Prostate gland (tissue), 2 donors: ENCODE measurements at regions not wholly inside any gene's neighbourhood (a gene's known extent, or its start where the extent isn't known, plus 50 kb on each side); places are given as distances from the start of the nearest gene placed in this dataset.
A peak's percentile ranks its signal among the peaks of the same experiment; 100 is the strongest.

ENCODE experiments used
- DNase-seq: peaks from one replicate; pipeline ENCODE4 v3.0.0-alpha.2; 2019; ENCODE audit warnings: low spot score
- H3K27ac ChIP-seq, 2 donors: fragments of 200-600 bp; sonication (generic); 2 replicates each; pipeline ENCODE4 v1.5.1; 2017 to 2019
- H3K27me3 ChIP-seq: fragments of 200-600 bp; sonication (generic); replicated peaks from 2 replicates; pipeline ENCODE4 v1.5.1; 2019; ENCODE audit not compliant: insufficient read depth
- H3K36me3 ChIP-seq, 2 donors: fragments of 200-600 bp; sonication (generic); 1 replicate in 1 of 2; 2 replicates in 1 of 2; pipeline versions ENCODE4 v1.5.1 to v1.8.1; 2017 to 2019
- H3K4me1 ChIP-seq: fragments of 200-600 bp; sonication (generic); replicated peaks from 2 replicates; pipeline ENCODE4 v1.5.1; 2019
- H3K4me3 ChIP-seq, 2 donors: fragments of 200-600 bp; sonication (generic); 2 replicates each; pipeline ENCODE4 v1.5.1; 2017 to 2019
- H3K9me3 ChIP-seq: fragments of 200-600 bp; sonication (generic); 2 replicates; pipeline ENCODE4 v1.5.1; 2017
- POLR2A ChIP-seq: fragments of 450-650 bp; IDR thresholded peaks from one replicate; pipeline ENCODE4 v1.6.1; 2016; ENCODE audit warnings: antibody characterized with exemption, mild to moderate bottlenecking
- POLR2AphosphoS5 ChIP-seq: sonication (generic); formaldehyde crosslinking; IDR thresholded peaks from one replicate; pipeline ENCODE4 v1.6.1; 2017; ENCODE audit warnings: antibody characterized with exemption
- WGBS: methylation state at CpG from one replicate; pipeline ENCODE4 v1.1.5; 2018; 5-methylcytosine and 5-hydroxymethylcytosine counted together
- intact Hi-C: fragments of 100-400 bp; cut with DNase I; formaldehyde crosslinking; loops from one replicate; pipeline ENCODE4 v1.14.2; 2022
- TF ChIP-seq, protein P1 (sequence below), 4 experiments: fragments of 200-600 bp in 2 of 4; fragments of 450-650 bp in 2 of 4; sonication (generic) in 2 of 4; IDR thresholded peaks; 1 replicate in 3 of 4; 2 replicates in 1 of 4; pipeline ENCODE4 v1.5.1; 2016 to 2019; ENCODE audit warnings: antibody characterized with exemption in 4 of 4, mild to moderate bottlenecking in 2 of 4, moderate library complexity in 2 of 4

DNA sequence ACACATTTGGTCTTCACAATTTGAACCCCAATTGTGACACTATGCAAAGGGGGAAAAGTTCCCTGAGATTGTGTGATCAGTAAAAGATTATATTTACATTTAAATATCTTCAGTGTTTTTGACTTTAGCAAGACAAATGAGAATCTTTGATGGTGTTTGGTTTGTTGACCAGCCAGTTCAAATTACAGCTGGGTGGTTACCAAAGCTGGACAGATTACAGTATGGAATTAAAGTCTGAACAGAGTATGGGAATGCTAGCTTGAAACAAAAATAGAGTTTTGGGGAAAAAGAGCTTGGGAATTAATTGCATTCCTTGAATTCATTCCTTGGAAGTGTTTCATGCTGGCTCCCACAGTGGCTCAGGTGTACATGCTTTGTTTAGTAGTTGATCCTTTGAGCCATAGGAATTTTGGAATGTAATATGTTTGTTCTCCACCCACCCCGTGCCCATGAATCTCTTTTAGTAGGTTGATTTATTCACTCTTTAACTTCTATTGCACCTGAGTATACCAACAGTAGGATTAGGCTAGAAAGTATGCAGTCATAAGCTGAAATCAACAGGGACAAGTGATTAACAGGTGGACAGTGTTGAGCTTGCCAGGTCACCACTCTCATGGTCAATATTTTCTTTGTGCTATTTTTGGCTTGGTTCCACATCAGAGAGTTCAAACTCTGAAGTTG is 81.1 kb upstream of the HELT start:
- Histone ChIP-seq H3K27ac (peak overlapping the region; percentile 11), H3K4me1 (peaks cover 6% of the 10 kb centered on the region), H3K4me3 (no peak overlapping the region), H3K36me3 (no peaks in the 10 kb centered on the region), H3K27me3 (no peaks in the 10 kb centered on the region), H3K9me3 (no peaks in the 10 kb centered on the region)
- peak; percentile 48 for TF ChIP-seq POLR2AphosphoS5
- TF ChIP-seq, protein P1, sequence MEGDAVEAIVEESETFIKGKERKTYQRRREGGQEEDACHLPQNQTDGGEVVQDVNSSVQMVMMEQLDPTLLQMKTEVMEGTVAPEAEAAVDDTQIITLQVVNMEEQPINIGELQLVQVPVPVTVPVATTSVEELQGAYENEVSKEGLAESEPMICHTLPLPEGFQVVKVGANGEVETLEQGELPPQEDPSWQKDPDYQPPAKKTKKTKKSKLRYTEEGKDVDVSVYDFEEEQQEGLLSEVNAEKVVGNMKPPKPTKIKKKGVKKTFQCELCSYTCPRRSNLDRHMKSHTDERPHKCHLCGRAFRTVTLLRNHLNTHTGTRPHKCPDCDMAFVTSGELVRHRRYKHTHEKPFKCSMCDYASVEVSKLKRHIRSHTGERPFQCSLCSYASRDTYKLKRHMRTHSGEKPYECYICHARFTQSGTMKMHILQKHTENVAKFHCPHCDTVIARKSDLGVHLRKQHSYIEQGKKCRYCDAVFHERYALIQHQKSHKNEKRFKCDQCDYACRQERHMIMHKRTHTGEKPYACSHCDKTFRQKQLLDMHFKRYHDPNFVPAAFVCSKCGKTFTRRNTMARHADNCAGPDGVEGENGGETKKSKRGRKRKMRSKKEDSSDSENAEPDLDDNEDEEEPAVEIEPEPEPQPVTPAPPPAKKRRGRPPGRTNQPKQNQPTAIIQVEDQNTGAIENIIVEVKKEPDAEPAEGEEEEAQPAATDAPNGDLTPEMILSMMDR (IDR thresholded peaks at IDR 0.05) = no peak
- intact Hi-C loops = no loop called here
- peak; percentile 32 for DNase-seq
- 7% methylated on average over 1 of the region's 1 CpG for WGBS

DNA sequence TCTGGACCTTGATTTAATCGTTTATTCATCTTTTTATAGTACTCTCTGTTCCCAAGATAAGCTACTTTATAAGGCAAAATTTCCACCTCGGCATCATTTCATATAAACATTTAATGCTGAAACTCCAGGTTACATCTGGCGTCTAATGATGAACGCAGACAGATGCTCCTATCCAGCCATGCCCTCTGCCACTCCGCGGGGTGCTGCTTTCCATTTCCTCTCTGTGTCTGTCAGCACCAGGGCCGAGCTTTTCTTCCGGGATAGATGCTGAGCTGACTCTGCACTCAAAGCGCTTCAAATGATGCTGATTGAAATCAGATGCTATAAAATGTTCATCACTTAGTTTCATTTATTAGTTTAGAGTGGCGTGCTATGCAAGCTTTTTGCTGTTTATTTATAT is 80.5 kb upstream of the HELT start:
- WGBS = 16% methylated on average over 10 of the region's 10 CpGs
- peaks cover 6% of the 10 kb centered on the region for H3K4me1 ChIP-seq
- H3K27ac ChIP-seq = peak overlapping the region; percentile 11
- no peaks in the 10 kb centered on the region for H3K9me3 ChIP-seq
- peak; percentile 49 for DNase-seq
- no peak overlapping the region for H3K4me3 ChIP-seq
- H3K27me3 ChIP-seq = no peaks in the 10 kb centered on the region
- intact Hi-C loops = no loop called here
- TF ChIP-seq, protein P1 (IDR thresholded peaks at IDR 0.05) = no peak
- TF ChIP-seq POLR2AphosphoS5 (no peak), POLR2A (no peak)
- H3K36me3 ChIP-seq = no peaks in the 10 kb centered on the region

DNA sequence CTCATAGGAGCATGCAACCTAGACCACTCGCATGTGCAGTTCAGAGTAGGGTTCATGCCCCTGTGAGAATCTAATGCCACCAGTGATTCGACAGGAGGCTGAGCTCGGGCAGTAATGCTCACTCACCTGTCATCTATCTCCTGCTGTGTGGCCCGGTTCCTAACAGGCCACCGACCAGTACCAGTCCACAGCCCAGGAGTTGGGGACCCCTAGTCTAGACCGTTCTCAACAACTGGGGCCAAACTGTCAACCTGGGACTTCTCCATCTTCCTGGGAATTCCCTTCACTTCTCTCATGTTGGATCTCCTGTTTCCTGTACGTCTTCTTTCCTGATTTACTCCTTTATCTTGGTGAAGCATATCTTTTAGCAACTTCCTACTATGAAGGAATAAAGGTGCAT is 79.4 kb upstream of the HELT start:
- TF ChIP-seq, protein P1 (IDR thresholded peaks at IDR 0.05) = no peak
- TF ChIP-seq POLR2AphosphoS5 = no peak
- no peak for TF ChIP-seq POLR2A
- no peaks in the 10 kb centered on the region for H3K36me3 ChIP-seq
- H3K27me3 ChIP-seq = no peaks in the 10 kb centered on the region
- no peaks in the 10 kb centered on the region for H3K9me3 ChIP-seq
- no peak overlapping the region for H3K27ac ChIP-seq
- WGBS = 95% methylated on average over 7 of the region's 7 CpGs
- no peak for DNase-seq
- intact Hi-C loops = no loop called here
- no peak overlapping the region for H3K4me3 ChIP-seq
- H3K4me1 ChIP-seq = peaks cover 6% of the 10 kb centered on the region

DNA sequence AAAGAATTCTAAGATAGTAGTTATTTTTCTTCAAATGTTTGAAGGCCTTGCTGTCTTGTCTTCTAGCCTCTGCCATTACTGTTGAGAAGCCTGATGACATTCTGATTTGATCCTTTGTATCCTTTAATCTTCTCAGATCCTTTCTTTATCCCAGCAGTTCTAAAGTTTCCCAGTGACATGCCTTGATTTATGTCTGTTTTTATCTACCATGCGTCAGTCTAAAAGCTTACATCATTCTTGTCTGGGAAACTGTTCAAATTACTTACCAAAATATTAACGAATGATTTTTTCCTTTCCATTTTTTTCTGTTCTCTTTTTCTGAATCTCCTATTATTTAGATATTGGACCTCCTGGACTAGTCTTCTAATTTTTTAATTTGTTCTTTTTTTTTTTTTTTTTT is 78.3 kb upstream of the HELT start:
- intact Hi-C loops = no loop called here
- Histone ChIP-seq H3K4me3 (no peak overlapping the region), H3K27me3 (no peaks in the 10 kb centered on the region), H3K36me3 (no peaks in the 10 kb centered on the region), H3K9me3 (no peaks in the 10 kb centered on the region), H3K27ac (no peak overlapping the region), H3K4me1 (peaks cover 6% of the 10 kb centered on the region)
- TF ChIP-seq, protein P1 (IDR thresholded peaks at IDR 0.05) = no peak
- no peak for TF ChIP-seq POLR2A
- no peak for TF ChIP-seq POLR2AphosphoS5
- no peak for DNase-seq
- WGBS = 89% methylated on average over 2 of the region's 2 CpGs

GRCh38 chr4:184940500-184940899 is 77.8 kb upstream of the HELT start:
- Histone ChIP-seq H3K9me3 (no peaks in the 10 kb centered on the region), H3K27me3 (no peaks in the 10 kb centered on the region), H3K27ac (no peak overlapping the region), H3K4me3 (no peak overlapping the region), H3K4me1 (peaks cover 6% of the 10 kb centered on the region), H3K36me3 (no peaks in the 10 kb centered on the region)
- 85% methylated on average over 8 of the region's 8 CpGs for WGBS
- no peak for DNase-seq
- intact Hi-C loops = no loop called here
- TF ChIP-seq POLR2A = no peak
- TF ChIP-seq, protein P1 (IDR thresholded peaks at IDR 0.05) = no peak
- no peak for TF ChIP-seq POLR2AphosphoS5
